Stimulated activated CD4-positive, alpha-beta T cell treated with anti-CD3 and anti-CD28 coated beads, Interleukin-1b, Interleukin-23, amount 100 ng/mL, for 48 hours (primary cell): ENCODE measurements at regions not wholly inside any gene's neighbourhood (a gene's known extent, or its start where the extent isn't known, plus 50 kb on each side); places are given as distances from the start of the nearest gene placed in this dataset.
"Not testable (repeated sequence)": the region's sequence is repeated elsewhere in the genome, so short reads cannot be mapped to it uniquely, and the experiment has no call there.

Source experiments
- DNase-seq: peaks from one replicate; pipeline ENCODE4 v3.0.0-alpha.2; 2020

- no peak for DNase-seq
Measured at GRCh38 chr20:41716436-41716835, 98.3 kb upstream of the CHD6 start.

- no peak for DNase-seq
Measured at GRCh38 chr20:41715526-41715925, 97.3 kb upstream of the CHD6 start.

- no peak for DNase-seq
Measured at GRCh38 chr20:41714030-41714429, 95.9 kb upstream of the CHD6 start.

- DNase-seq, result no peak
Measured at GRCh38 chr20:41704896-41705295, 86.7 kb upstream of the CHD6 start.

GRCh38 chr20:41702647-41703046, 84.5 kb upstream of the CHD6 start:
- no peak for DNase-seq

GRCh38 chr20:41701588-41702348, 83.6 kb upstream of the CHD6 start:
- no peak for DNase-seq

- DNase-seq, result not testable (repeated sequence)
Measured at GRCh38 chr20:41699673-41700072, 81.5 kb upstream of the CHD6 start.

- peak; percentile 4 for DNase-seq
Measured at GRCh38 chr20:41697861-41698559, 79.8 kb upstream of the CHD6 start.

GRCh38 chr20:41696428-41696827, 78.3 kb upstream of the CHD6 start:
- no peak for DNase-seq

GRCh38 chr20:41694796-41695195, 76.6 kb upstream of the CHD6 start:
- DNase-seq, result no peak

- peak; percentile 82 for DNase-seq
Measured at GRCh38 chr20:41693136-41693979, 75.2 kb upstream of the CHD6 start.

- DNase-seq, result peak; percentile 78
Measured at GRCh38 chr20:41692479-41693135, 74.4 kb upstream of the CHD6 start.

GRCh38 chr20:41691443-41691842, 73.3 kb upstream of the CHD6 start:
- DNase-seq, result no peak

GRCh38 chr20:41690702-41691101, 72.5 kb upstream of the CHD6 start:
- no peak for DNase-seq

GRCh38 chr20:41686961-41687360, 68.8 kb upstream of the CHD6 start:
- DNase-seq, result no peak

- not testable (repeated sequence) for DNase-seq
Measured at GRCh38 chr20:41685145-41685544, 67.0 kb upstream of the CHD6 start.

- no peak for DNase-seq
Measured at GRCh38 chr20:41678799-41679198, 60.6 kb upstream of the CHD6 start.

- DNase-seq, result no peak
Measured at GRCh38 chr20:41672282-41672681, 54.1 kb upstream of the CHD6 start.

- no peak for DNase-seq
Measured at GRCh38 chr20:41671143-41671542, 53.0 kb upstream of the CHD6 start.

- DNase-seq, result no peak
Measured at GRCh38 chr20:41670631-41671030, 52.5 kb upstream of the CHD6 start.

GRCh38 chr20:41669708-41670263, 51.6 kb upstream of the CHD6 start:
- no peak for DNase-seq

- no peak for DNase-seq
Measured at GRCh38 chr20:41668057-41668749, 50.0 kb upstream of the CHD6 start.
